DOHH2 (cell line): ENCODE measurements at regions not wholly inside any gene's neighbourhood (a gene's known extent, or its start where the extent isn't known, plus 50 kb on each side); places are given as distances from the start of the nearest gene placed in this dataset.

ENCODE experiments used
- EZH2phosphoT487 ChIP-seq: fragments of 200-600 bp; sonication (generic); IDR thresholded peaks from 2 replicates; pipeline ENCODE4 v1.6.1; 2017; ENCODE audit warnings: borderline replicate concordance, mild to moderate bottlenecking, antibody characterized with exemption, low read length, moderate library complexity, mixed read lengths
- TF ChIP-seq, protein P1 (sequence below): fragments of 200-600 bp; sonication (generic); IDR thresholded peaks from one replicate; pipeline ENCODE4 v1.5.1; 2014; ENCODE audit warnings: antibody characterized with exemption, mild to moderate bottlenecking, low read depth, low read length; ENCODE audit not compliant: poor library complexity, severe bottlenecking

DNA sequence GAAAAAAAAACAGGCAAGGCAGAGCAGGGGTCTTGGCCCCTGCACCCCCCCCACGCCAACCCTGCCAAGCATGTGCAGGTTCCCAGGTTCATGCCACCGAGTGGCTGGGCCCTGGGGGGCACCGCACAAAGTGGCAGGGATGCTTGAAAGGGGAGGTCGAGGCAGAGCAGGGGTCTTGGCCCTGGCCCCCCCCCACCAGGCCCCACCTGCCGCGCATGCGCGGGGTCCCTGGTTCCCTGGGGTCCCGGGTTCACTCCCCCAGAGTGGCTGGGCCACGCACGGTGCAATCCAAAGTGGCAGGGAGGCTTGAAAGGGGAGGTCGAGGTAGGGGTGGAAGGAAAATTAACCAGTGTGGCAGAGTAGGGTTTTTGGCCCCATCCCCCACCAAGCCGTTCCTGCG lies 312.2 kb downstream of the ALG10 start:
- TF ChIP-seq, protein P1, sequence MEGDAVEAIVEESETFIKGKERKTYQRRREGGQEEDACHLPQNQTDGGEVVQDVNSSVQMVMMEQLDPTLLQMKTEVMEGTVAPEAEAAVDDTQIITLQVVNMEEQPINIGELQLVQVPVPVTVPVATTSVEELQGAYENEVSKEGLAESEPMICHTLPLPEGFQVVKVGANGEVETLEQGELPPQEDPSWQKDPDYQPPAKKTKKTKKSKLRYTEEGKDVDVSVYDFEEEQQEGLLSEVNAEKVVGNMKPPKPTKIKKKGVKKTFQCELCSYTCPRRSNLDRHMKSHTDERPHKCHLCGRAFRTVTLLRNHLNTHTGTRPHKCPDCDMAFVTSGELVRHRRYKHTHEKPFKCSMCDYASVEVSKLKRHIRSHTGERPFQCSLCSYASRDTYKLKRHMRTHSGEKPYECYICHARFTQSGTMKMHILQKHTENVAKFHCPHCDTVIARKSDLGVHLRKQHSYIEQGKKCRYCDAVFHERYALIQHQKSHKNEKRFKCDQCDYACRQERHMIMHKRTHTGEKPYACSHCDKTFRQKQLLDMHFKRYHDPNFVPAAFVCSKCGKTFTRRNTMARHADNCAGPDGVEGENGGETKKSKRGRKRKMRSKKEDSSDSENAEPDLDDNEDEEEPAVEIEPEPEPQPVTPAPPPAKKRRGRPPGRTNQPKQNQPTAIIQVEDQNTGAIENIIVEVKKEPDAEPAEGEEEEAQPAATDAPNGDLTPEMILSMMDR: no peak
- TF ChIP-seq EZH2phosphoT487: no peak
